ENCODE measurements at regions not wholly inside any gene's neighbourhood (a gene's known extent, or its start where the extent isn't known, plus 50 kb on each side); places are given as distances from the start of the nearest gene placed in this dataset.
A peak's percentile ranks its signal among the peaks of the same experiment; 100 is the strongest.

DNA sequence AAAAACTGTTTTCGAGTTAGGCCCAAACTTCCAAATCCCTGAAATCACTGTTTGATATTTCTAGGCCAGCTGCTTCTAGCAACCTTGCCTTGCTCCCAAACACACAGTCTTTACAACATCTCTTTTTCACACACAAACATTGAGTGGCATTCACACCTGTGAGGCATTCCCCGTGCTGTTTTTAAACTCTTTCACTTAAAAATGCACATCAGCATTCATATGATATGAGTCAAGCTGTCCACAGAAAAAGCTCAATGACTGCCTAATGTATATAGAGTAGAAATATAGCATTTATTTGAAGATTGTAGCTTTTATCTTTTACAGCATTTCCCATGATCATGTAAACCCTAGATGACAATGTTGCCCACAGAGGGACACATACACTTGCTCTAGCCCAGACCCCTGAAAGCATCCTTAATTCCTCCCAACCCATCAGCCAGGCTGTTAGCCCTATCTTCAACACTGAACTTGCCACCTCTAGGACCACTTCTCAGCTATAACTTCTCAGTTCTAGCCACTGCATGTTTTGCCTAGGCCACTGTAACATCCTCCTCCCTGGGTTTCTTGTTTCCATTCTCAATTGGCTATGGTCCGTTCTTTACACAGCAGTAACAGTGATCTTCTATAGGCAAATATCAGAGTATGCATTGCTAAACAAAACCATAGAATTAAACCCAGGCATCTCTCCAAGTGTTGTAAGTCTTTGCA is 782.6 kb downstream of the DIPK2A start:
- Mint-ChIP-seq H3K36me3 (no peaks in the 10 kb centered on the region), H3K27ac (no peak overlapping the region), H3K4me1 (no peaks in the 10 kb centered on the region), H3K27me3 (no peaks in the 10 kb centered on the region), H3K9me3 (no peaks in the 10 kb centered on the region), H3K4me3 (no peak overlapping the region)
- no peak for ATAC-seq

DNA sequence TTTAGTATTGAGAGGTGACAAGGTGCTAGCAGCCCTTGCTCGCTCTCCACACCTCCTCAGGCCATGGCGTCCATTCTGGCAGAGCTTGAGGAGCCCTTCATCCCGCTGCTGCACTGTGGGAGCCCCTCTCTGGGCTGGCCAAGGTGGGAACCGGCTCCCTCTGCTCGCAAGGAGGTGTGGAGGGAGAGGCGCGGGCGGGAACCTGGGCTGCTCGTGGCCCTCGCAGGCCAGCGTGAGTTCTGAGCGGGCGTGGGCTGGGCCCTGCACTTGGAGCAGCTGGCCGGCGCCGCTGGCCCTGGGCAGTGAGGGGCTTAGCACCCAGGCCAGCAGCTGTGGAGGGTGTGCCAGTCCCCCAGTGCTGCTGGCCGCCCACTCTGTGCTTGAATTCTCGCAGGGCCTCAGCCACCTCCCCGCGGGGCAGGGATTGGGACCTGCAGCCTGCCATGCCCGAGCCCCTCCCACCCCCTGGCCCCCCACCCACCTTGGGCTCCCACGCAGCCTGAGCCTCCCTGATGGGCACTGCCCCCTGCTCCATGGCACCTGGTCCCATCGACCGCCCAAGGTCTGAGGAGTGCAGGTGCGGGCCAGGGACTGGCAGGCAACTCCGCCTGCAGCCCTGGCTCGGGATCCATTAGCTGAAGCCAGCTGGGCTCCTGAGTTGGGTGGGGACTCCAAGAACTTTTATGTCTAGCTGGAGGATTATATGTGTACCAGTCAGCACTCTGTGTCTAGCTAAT is 785.2 kb downstream of the DIPK2A start:
- H3K27ac Mint-ChIP-seq, result no peak overlapping the region
- no peaks in the 10 kb centered on the region for H3K9me3 Mint-ChIP-seq
- no peaks in the 10 kb centered on the region for H3K36me3 Mint-ChIP-seq
- no peaks in the 10 kb centered on the region for H3K4me1 Mint-ChIP-seq
- no peak overlapping the region for H3K4me3 Mint-ChIP-seq
- no peaks in the 10 kb centered on the region for H3K27me3 Mint-ChIP-seq
- peak; percentile 43 for ATAC-seq

DNA sequence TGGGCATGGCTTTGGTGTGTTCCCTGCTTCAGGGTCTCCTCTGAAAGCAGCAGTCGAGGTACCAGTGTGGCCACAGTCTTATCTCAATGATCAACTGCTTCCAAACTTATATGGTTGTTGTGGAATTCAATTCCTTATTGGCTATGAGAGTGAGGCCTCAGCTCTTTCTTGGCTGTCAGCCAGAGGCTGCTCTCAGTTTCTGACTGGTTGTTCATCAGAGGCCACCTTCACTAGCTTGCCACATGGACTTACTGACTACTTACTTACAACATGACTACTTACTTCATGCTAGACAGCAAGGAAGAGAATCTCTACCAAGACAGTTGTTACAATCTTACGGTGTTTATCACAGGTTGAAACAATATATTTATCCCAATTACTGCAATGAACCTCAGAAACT is 789.2 kb downstream of the DIPK2A start:
- Mint-ChIP-seq H3K4me3 (no peak overlapping the region), H3K27ac (no peak overlapping the region), H3K4me1 (peaks cover 9% of the 10 kb centered on the region), H3K9me3 (no peaks in the 10 kb centered on the region), H3K27me3 (no peaks in the 10 kb centered on the region), H3K36me3 (no peaks in the 10 kb centered on the region)
- no peak for ATAC-seq

DNA sequence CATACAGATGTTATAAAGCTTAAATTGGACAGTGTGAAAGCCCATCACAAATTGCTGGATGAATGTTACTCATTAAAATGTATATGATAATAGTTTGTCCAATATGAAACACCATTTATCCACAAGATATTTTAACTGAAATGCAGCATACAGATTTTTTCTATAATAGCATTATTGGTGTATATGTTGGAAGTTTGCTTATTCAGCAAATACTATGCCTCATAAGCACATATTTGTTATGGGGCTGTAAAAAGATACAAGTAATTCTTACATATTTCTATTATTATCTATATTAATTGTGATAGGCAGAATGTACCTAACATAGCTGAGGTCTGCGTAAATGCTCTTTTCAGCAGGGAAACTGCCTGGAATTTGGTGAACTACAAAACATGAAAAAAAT is 790.5 kb downstream of the DIPK2A start:
- Mint-ChIP-seq H3K9me3 (no peaks in the 10 kb centered on the region), H3K27ac (no peak overlapping the region), H3K36me3 (no peaks in the 10 kb centered on the region), H3K27me3 (no peaks in the 10 kb centered on the region), H3K4me3 (no peak overlapping the region), H3K4me1 (peaks cover 9% of the 10 kb centered on the region)
- no peak for ATAC-seq

DNA sequence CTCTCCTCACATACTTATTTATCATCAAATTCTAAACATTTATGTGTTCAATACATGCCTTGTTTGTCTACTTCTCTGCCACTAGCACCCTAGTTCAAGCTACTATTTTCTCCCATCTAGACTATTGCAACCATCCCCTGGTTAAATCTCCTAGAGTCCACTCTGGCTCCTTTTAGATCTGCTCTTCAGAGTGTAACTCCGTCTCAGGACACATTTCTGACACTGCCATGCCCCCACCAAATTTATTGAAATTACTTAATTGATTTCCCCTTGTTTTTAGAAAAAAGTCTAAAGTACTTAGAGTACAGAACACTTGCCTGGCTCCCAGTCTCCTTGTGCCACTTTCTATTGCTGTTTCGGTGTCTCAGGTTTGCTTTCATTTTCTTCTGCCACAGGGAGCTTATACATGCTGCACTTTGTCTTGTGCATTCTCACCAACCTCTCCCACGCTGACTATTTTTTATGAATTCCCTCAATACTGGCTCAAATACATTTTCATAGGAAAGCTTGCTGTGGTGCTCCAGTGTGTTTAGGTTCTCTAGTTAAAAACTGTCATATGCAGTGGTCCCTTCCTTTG is 792.3 kb downstream of the DIPK2A start:
- Mint-ChIP-seq H3K27ac (no peak overlapping the region), H3K27me3 (no peaks in the 10 kb centered on the region), H3K4me3 (no peak overlapping the region), H3K36me3 (no peaks in the 10 kb centered on the region), H3K4me1 (peaks cover 9% of the 10 kb centered on the region), H3K9me3 (no peaks in the 10 kb centered on the region)
- peak; percentile 34 for ATAC-seq

DNA sequence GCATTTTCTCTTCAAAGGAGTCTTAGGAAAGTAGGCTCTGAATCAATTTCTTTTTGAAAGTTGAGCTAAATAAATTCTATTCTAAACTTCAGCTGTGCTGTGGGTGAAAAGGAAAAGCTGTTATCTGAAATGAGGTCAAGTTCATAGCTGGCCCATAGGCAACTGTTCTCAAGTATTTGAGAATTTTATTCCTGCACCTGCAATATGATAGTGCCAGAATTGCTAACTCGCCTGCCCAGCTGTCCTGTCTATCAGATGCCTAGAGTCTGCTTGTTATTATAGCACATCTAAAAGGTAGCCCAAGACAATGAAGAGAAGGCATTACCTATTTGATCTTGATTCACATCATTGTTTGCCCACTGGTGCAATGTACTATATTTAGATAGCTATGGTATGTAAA is 798.7 kb downstream of the DIPK2A start:
- Mint-ChIP-seq H3K27me3 (no peaks in the 10 kb centered on the region), H3K4me3 (no peak overlapping the region), H3K4me1 (no peaks in the 10 kb centered on the region), H3K27ac (no peak overlapping the region), H3K9me3 (no peaks in the 10 kb centered on the region), H3K36me3 (no peaks in the 10 kb centered on the region)
- ATAC-seq, result no peak

DNA sequence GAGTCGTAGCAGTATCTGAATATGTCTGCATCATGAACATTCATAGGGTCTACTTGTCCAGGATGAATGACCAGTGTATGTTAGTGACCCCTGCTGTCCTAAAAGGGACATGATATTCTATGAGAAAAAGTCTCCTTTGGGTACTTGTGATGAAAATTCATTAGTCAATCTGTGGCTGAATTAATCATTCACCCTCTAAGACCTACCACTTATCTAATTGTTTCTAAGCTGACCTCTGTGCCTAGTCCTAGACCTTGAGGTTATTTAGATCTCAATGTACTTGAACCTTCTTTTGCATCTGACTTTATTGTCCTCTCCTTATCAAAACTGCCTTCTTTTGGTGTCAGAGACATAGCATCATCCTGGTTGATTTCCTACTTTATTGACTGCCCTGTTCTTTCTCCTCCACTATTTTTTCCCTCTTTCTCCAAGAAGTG is 799.3 kb downstream of the DIPK2A start:
- no peak overlapping the region for H3K27ac Mint-ChIP-seq
- no peaks in the 10 kb centered on the region for H3K36me3 Mint-ChIP-seq
- H3K4me1 Mint-ChIP-seq, result no peaks in the 10 kb centered on the region
- H3K9me3 Mint-ChIP-seq, result no peaks in the 10 kb centered on the region
- H3K4me3 Mint-ChIP-seq, result no peak overlapping the region
- ATAC-seq, result peak; percentile 31
- H3K27me3 Mint-ChIP-seq, result no peaks in the 10 kb centered on the region

DNA sequence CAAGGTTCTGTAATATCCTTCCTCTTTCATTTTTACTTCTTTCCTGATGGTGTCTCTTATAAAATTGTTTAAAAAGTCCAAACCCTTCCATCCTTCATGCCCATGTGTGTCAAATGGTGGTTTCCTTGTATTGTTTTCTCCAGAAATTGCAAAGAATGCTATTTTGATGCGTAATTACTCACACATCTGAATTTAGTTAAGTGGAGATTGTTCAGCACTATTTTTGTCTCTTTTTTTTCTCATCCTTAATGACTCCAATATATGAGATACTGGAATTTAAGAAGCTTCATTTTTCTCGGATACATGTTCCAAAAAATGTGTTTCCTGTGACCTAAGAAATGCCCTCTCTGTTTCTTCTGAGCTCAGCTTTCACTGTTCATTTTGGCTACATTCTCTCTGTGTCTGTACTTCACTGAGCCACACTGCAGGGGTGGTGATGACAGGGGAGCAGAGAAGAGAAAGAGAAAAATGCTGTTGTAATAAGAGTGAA is 799.8 kb downstream of the DIPK2A start:
- Mint-ChIP-seq H3K36me3 (no peaks in the 10 kb centered on the region), H3K27ac (no peak overlapping the region)
- no peak for ATAC-seq

DNA sequence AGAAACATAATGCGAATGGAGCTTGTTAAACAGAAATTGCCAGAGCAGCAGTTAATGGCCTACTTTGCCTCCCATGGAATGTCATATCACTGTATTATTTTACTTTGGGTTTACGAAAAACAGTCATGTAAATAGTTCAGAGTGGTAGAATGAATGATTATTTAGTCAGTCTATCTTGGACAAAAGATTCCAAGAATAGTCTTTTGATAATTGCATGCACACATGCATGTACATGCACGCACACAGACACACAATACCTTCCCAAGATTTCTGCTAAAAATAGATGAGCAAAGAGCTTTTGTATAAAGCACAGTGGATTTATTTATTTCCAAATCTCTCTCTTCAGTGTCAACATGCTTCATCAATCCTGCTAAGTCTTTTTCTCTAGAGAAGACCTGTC is 800.7 kb downstream of the DIPK2A start:
- H3K27me3 Mint-ChIP-seq, result no peaks in the 10 kb centered on the region
- no peak overlapping the region for H3K4me3 Mint-ChIP-seq
- H3K36me3 Mint-ChIP-seq, result no peaks in the 10 kb centered on the region
- no peaks in the 10 kb centered on the region for H3K4me1 Mint-ChIP-seq
- no peaks in the 10 kb centered on the region for H3K9me3 Mint-ChIP-seq
- ATAC-seq, result no peak
- H3K27ac Mint-ChIP-seq, result no peak overlapping the region

More for the DNA sequence above, 799.8 kb downstream of the DIPK2A start:
- Mint-ChIP-seq H3K4me1 (no peaks in the 10 kb centered on the region), H3K9me3 (no peaks in the 10 kb centered on the region), H3K27me3 (no peaks in the 10 kb centered on the region), H3K4me3 (no peak overlapping the region)

DNA sequence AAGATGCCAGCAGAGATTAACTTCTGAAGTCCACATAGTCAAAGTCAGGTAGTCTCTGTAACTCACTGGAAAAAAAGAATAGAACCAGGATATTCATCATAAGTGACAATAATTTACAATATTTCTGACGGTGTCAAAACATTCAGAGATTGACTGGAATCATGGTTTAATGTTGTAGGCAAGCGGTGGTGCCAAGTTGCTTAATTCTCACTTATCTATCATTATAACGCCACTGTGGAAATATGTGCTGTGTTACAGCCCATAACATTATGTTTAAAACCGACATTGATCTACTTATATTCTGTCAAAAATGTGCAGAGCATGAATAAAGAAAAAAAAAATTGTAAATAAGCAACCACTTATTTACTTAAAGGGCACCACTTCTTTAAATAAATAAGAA is 801.7 kb downstream of the DIPK2A start:
- no peaks in the 10 kb centered on the region for H3K36me3 Mint-ChIP-seq
- no peak for ATAC-seq
- H3K4me1 Mint-ChIP-seq, result no peaks in the 10 kb centered on the region
- H3K9me3 Mint-ChIP-seq, result no peaks in the 10 kb centered on the region
- no peaks in the 10 kb centered on the region for H3K27me3 Mint-ChIP-seq
- no peak overlapping the region for H3K4me3 Mint-ChIP-seq
- no peak overlapping the region for H3K27ac Mint-ChIP-seq

DNA sequence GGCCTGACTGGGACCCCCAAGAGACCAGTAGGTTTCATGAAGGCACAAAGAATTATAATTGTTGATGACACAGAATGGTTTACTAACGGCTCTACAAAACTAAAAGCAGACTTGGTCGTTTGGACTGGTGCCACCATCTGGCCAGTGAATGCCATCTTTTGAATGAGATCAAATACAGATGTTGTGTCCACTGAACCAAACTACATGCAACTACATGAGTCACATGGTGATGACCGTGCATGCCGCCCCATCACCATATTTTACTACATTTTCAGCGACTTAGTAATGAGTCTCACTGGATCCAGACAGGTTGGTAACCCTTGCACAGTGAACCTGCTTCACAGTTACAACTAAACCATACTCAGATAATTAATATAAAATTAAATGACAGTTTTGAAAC is 803.3 kb downstream of the DIPK2A start:
- no peaks in the 10 kb centered on the region for H3K4me1 Mint-ChIP-seq
- no peak overlapping the region for H3K4me3 Mint-ChIP-seq
- no peaks in the 10 kb centered on the region for H3K27me3 Mint-ChIP-seq
- no peaks in the 10 kb centered on the region for H3K9me3 Mint-ChIP-seq
- H3K36me3 Mint-ChIP-seq, result no peaks in the 10 kb centered on the region
- ATAC-seq, result no peak
- no peak overlapping the region for H3K27ac Mint-ChIP-seq

DNA sequence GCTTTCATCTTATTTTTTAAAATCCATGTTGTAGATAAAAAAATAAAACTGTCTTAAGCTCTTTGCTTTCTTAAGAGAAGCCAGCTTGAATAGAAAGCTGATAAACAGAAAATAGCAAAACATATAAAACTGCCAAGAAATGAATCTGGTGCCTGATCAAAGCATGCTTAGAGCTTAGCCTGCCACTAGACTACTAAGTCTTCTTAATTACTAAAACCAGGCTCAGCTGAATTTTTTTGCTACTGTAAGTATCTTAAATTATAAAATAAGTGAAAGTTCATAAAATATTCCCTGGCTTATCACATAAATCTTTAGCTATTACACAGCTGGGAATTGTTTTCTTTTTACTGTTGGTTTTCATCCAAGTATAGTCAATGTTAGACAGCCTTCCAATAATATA is 803.9 kb downstream of the DIPK2A start:
- no peak overlapping the region for H3K27ac Mint-ChIP-seq
- no peaks in the 10 kb centered on the region for H3K36me3 Mint-ChIP-seq
- no peaks in the 10 kb centered on the region for H3K27me3 Mint-ChIP-seq
- no peak for ATAC-seq
- H3K4me1 Mint-ChIP-seq, result no peaks in the 10 kb centered on the region
- no peak overlapping the region for H3K4me3 Mint-ChIP-seq
- H3K9me3 Mint-ChIP-seq, result no peaks in the 10 kb centered on the region

DNA sequence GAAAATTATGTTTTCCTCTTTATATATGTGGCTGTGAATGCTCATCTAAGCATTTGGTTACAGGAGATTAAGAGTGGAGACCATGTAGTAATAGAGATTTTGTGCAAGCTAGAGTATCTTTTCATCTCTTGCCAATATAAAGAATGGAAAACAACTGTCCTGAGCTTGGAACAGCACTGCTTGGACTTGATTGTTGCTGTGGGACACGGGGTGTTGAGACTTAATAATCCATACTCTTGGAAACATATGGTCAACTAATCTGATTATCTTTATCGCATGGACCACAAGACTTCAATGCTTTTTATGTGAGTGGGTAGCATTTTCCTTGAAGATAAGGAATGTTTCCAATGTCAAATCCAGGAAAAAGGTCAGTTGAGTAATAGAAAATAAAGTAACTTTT is 806.3 kb downstream of the DIPK2A start:
- Mint-ChIP-seq H3K4me3 (no peak overlapping the region), H3K36me3 (no peaks in the 10 kb centered on the region), H3K4me1 (no peaks in the 10 kb centered on the region), H3K27ac (no peak overlapping the region), H3K9me3 (no peaks in the 10 kb centered on the region), H3K27me3 (no peaks in the 10 kb centered on the region)
- ATAC-seq, result no peak

DNA sequence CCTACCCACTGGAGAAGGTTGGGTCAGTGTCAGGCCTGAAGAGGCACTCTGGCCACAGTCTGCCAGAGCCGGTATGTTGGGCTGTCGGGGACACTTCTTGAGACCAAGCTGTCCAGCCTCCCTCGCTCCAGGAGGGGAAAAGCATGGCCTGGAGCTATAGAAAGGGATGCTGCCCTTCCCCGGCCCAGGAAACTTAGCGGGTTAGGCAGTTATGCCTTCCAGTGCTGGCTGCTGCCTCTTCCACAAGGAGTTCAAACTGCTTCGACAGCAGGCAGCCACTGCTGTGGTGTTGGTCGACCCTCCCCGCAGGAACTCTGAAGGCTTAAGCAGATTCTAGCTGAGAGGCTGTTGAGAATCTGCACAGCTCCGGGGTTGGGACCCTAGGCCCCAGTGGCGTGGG is 819.4 kb downstream of the DIPK2A start:
- H3K36me3 Mint-ChIP-seq, result no peaks in the 10 kb centered on the region
- H3K27ac Mint-ChIP-seq, result no peak overlapping the region
- no peak overlapping the region for H3K4me3 Mint-ChIP-seq
- H3K27me3 Mint-ChIP-seq, result no peaks in the 10 kb centered on the region
- no peaks in the 10 kb centered on the region for H3K9me3 Mint-ChIP-seq
- ATAC-seq, result no peak
- no peaks in the 10 kb centered on the region for H3K4me1 Mint-ChIP-seq

DNA sequence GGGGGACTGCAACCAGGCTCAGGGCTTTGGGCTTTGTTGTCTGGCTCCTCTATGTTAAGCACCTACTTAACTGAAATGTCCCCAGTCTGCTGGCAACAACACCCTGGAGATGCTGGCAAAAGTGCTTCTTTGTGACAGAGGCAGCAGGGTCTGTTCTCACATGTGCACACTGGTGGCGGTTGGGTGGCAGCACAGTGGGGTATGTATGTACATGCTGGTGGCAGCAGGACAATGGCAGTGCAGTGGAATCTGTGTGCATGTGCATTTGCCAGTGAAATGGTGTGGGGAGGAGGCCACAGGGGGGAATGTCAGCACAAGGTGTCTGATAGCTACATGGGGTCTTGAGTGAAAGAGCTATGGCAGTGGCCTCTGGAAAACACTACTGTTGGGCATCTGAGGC is 830.3 kb downstream of the DIPK2A start:
- no peaks in the 10 kb centered on the region for H3K36me3 Mint-ChIP-seq
- H3K27me3 Mint-ChIP-seq, result no peaks in the 10 kb centered on the region
- H3K4me1 Mint-ChIP-seq, result no peaks in the 10 kb centered on the region
- no peak for ATAC-seq
- no peak overlapping the region for H3K4me3 Mint-ChIP-seq
- H3K27ac Mint-ChIP-seq, result no peak overlapping the region
- H3K9me3 Mint-ChIP-seq, result peaks cover 3% of the 10 kb centered on the region

DNA sequence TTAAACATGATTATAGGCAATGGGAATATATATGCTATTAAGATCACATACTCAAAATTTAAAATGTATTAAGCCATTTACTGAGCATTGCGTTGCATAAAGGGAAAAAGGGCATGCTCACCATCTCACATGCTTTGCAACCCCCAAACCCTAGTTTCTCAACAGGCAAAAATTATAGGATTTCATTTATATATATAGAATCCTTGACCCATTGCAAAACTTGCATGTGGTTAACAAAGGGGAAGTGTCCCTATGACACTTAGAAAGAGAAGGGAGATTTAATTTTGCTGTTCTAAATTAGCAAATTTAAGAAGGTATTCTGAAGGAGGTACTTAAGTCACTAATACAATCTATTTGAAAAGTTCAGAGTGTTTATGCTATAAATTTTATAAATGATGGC is 837.8 kb downstream of the DIPK2A start:
- H3K4me3 Mint-ChIP-seq, result no peak overlapping the region

More for the DNA sequence above, 837.8 kb downstream of the DIPK2A start:
- H3K27me3 Mint-ChIP-seq, result no peaks in the 10 kb centered on the region
- no peak for ATAC-seq
- H3K9me3 Mint-ChIP-seq, result peaks cover 2% of the 10 kb centered on the region
- H3K36me3 Mint-ChIP-seq, result no peaks in the 10 kb centered on the region
- no peaks in the 10 kb centered on the region for H3K4me1 Mint-ChIP-seq
- no peak overlapping the region for H3K27ac Mint-ChIP-seq

Measured in stimulated activated memory B cell treated with anti-CD40 and anti-IgM and Interleukin-4, amounts not matched to agents 10 μg/mL and 1 μg/mL and 100 μg/mL, for 72 hours (primary cell).